ENCODE measurements at regions not wholly inside any gene's neighbourhood (a gene's known extent, or its start where the extent isn't known, plus 50 kb on each side); places are given as distances from the start of the nearest gene placed in this dataset.

GRCh38 chr6:6534399-6534798 lies 54.1 kb upstream of the LY86 start:
- Histone ChIP-seq H3K4me1 (ENCODE audit: control insufficient read depth in 1 of 2, insufficient read depth in 2 of 2, low read length in 2 of 2) (no peaks in the 10 kb centered on the region), H3K27me3 (ENCODE audit: insufficient read depth, low read length) (peaks cover 59% of the 10 kb centered on the region), H3K4me2 (ENCODE audit: low read length) (no peak overlapping the region), H3K9me2 (ENCODE audit: insufficient read depth) (0 out of 2 replicates have a peak, but pooled peaks cover 2% of the 10 kb centered on the region), H2AFZ (ENCODE audit: low read depth, low read length, poor library complexity, severe bottlenecking) (no peak overlapping the region), H3K27ac (ENCODE audit: low read depth, low read length) (no peak overlapping the region), H3K36me3 (ENCODE audit: control insufficient read depth in 1 of 2, insufficient read depth in 2 of 2, low read length in 2 of 2) (no peaks in the 10 kb centered on the region), H3K4me3 (replicated peaks in 1 of 2; ENCODE audit: low read depth in 1 of 2, low read length in 2 of 2) (no peak overlapping the region), H3K79me2 (ENCODE audit: insufficient read depth, low read length) (no peaks in the 10 kb centered on the region), H3K9me3 (ENCODE audit: control insufficient read depth in 1 of 2, insufficient read depth in 1 of 2, low read depth in 1 of 2, low read length in 2 of 2) (no peaks in the 10 kb centered on the region; a peak in 1 of 4 replicates), H4K20me1 (ENCODE audit: insufficient read depth) (no peaks in the 10 kb centered on the region), H3K9ac (ENCODE audit: low read length) (no peak overlapping the region)
- CTCF ChIA-PET, result no interaction called here
- RAD21 ChIA-PET (ENCODE audit: low non-redundant PET in 1 of 2, low total read pairs in 2 of 2, uncharacterized antibody in 2 of 2, unreplicated experiment in 2 of 2), result no interaction called here
- ATAC-seq (no peak), DNase-seq (ENCODE audit: low read depth, low spot score) (no peak)
- POLR2A ChIA-PET, result interaction anchor here (0.7 kb wide), 1 partner anchor 194 kb away, joined by 3 read pairs; no protein-coding TSS in a partner anchor
- no peak for TF ChIP-seq ELF1 (IDR thresholded peaks at IDR 0.05; ENCODE audit: borderline replicate concordance, low read depth)
- no peak for TF ChIP-seq ZFX (IDR thresholded peaks at IDR 0.05)
- no peak for TF ChIP-seq POLR2A (IDR thresholded peaks at IDR 0.05; ENCODE audit: borderline replicate concordance, extremely low read depth, insufficient read depth, insufficient read length)
- no peak for TF ChIP-seq EGR1 (IDR thresholded peaks at IDR 0.05; ENCODE audit: low read depth)
- TF ChIP-seq JUND (IDR thresholded peaks at IDR 0.05), result no peak
- TF ChIP-seq REST (IDR thresholded peaks at IDR 0.05; ENCODE audit: low read depth), result no peak
- no peak for TF ChIP-seq POLR2AphosphoS5 (IDR thresholded peaks at IDR 0.05; ENCODE audit: low read depth, low read length)
- TF ChIP-seq RAD21 (IDR thresholded peaks at IDR 0.05; ENCODE audit: low read depth), result no peak
- no peak for TF ChIP-seq ZBTB33 (IDR thresholded peaks at IDR 0.05; ENCODE audit: extremely low read depth, insufficient replicate concordance, low read length)
- no peak for TF ChIP-seq CTCF (IDR thresholded peaks at IDR 0.05 in 2 of 3, conservative IDR thresholded peaks at IDR 0.05 in 1 of 3; ENCODE audit: borderline replicate concordance in 1 of 3, insufficient read depth in 1 of 3, low read depth in 2 of 3, low read length in 2 of 3)
- TF ChIP-seq MAX (IDR thresholded peaks at IDR 0.05), result no peak
- no peak for TF ChIP-seq SIN3A (IDR thresholded peaks at IDR 0.05; ENCODE audit: low read depth)
- TF ChIP-seq SRF (IDR thresholded peaks at IDR 0.05; ENCODE audit: low read depth), result no peak
- TF ChIP-seq YY1 (IDR thresholded peaks at IDR 0.05; ENCODE audit: extremely low read depth, insufficient replicate concordance, low read depth, low read length), result no peak
- TF ChIP-seq CBX3 (IDR thresholded peaks at IDR 0.05; ENCODE audit: low read depth), result no peak
- TF ChIP-seq TCF7L2 (IDR thresholded peaks at IDR 0.05; ENCODE audit: borderline replicate concordance, extremely low read depth, insufficient read depth, insufficient read length), result no peak
- intact Hi-C loops (cut with micrococcal nuclease), result no loop called here
- no TSS peak for BruUV-seq (replicated peaks)

All from HCT116 (cell line).